ENCODE measurements at regions not wholly inside any gene's neighbourhood (a gene's known extent, or its start where the extent isn't known, plus 50 kb on each side); places are given as distances from the start of the nearest gene placed in this dataset.

GRCh38 chr9:3012245-3012644 is 168.3 kb upstream of the PUM3 start:
- Histone ChIP-seq H2AFZ (ENCODE audit: low read depth, low read length) (no peak overlapping the region), H4K20me1 (replicated peaks; ENCODE audit: control insufficient read depth, insufficient read depth, low read length) (no peaks in the 10 kb centered on the region), H3K4me2 (ENCODE audit: insufficient read depth, low read length) (no peak overlapping the region), H3K9me1 (ENCODE audit: control insufficient read depth, insufficient read depth, low read length) (no peaks in the 10 kb centered on the region), H3K9me3 (replicated peaks; ENCODE audit: control insufficient read depth, insufficient read depth, low read depth, low read length) (no peaks in the 10 kb centered on the region), H3K27ac (ENCODE audit: extremely low read depth, low read depth, low read length) (no peak overlapping the region), H3K36me3 (ENCODE audit: control insufficient read depth, insufficient read depth, low read length) (no peaks in the 10 kb centered on the region), H3K27me3 (ENCODE audit: control insufficient read depth in 2 of 2, insufficient read depth in 2 of 2, low read length in 2 of 2) (no peaks in the 10 kb centered on the region), H3K9ac (ENCODE audit: insufficient read depth in 1 of 2, low read depth in 2 of 2, low read length in 2 of 2) (no peak overlapping the region), H3K79me2 (ENCODE audit: control insufficient read depth, insufficient read depth, low read length) (no peaks in the 10 kb centered on the region), H3K4me1 (replicated peaks in 1 of 2; ENCODE audit: control insufficient read depth in 2 of 2, insufficient read depth in 2 of 2, low read length in 2 of 2) (no peaks in the 10 kb centered on the region), H3K4me3 (no peak overlapping the region)
- no peak for ATAC-seq
- ChIA-PET CTCF (ENCODE audit: low intra/inter-chr PET ratio) (no interaction called here), POLR2A (no interaction called here)
- 0% methylated on average over 6 of the region's 6 CpGs for WGBS (ENCODE audit: insufficient coverage, low coverage, missing lambda C conversion rate)
- no peak for TF ChIP-seq ZZZ3 (IDR thresholded peaks at IDR 0.05)
- no peak for TF ChIP-seq SRSF1 (IDR thresholded peaks at IDR 0.05; ENCODE audit: low read depth, low read length)
- TF ChIP-seq E4F1 (CRISPR knock-in tag; IDR thresholded peaks at IDR 0.05; ENCODE audit: borderline replicate concordance): no peak
- no peak for TF ChIP-seq ZNF668 (CRISPR knock-in tag; IDR thresholded peaks at IDR 0.05)
- TF ChIP-seq ZKSCAN3 (CRISPR knock-in tag; IDR thresholded peaks at IDR 0.05): no peak
- no peak for TF ChIP-seq SMARCB1 (IDR thresholded peaks at IDR 0.05; ENCODE audit: insufficient read length, low read depth)
- no peak for TF ChIP-seq ZSCAN29 (IDR thresholded peaks at IDR 0.05)
- no peak for TF ChIP-seq ZNF384 (IDR thresholded peaks at IDR 0.05; ENCODE audit: low read depth, low read length)
- no peak for TF ChIP-seq RB1 (IDR thresholded peaks at IDR 0.05; ENCODE audit: low read depth)
- no peak for TF ChIP-seq CEBPZ (IDR thresholded peaks at IDR 0.05; ENCODE audit: borderline replicate concordance, low read depth, low read length)
- TF ChIP-seq ERF (CRISPR knock-in tag; IDR thresholded peaks at IDR 0.05): no peak
- no peak for TF ChIP-seq KDM4B (IDR thresholded peaks at IDR 0.05; ENCODE audit: borderline replicate concordance in 2 of 2, low read depth in 1 of 2)
- no peak for TF ChIP-seq ZNF184 (CRISPR knock-in tag; IDR thresholded peaks at IDR 0.05)
- no peak for TF ChIP-seq HDGF (IDR thresholded peaks at IDR 0.05)
- in situ Hi-C loops (cut with MboI): no loop called here
- intact Hi-C loops (cut with micrococcal nuclease): no loop called here
- FAIRE-seq: no peak
- DNase-seq (ENCODE audit: extremely low read depth in 1 of 4, low spot score in 3 of 4): no peak
- BruUV-seq (replicated peaks): no TSS peak

All from K562 (cell line).